OCI-LY7 (cell line): ENCODE measurements at regions not wholly inside any gene's neighbourhood (a gene's known extent, or its start where the extent isn't known, plus 50 kb on each side); places are given as distances from the start of the nearest gene placed in this dataset.

Experiments used
- CTCF ChIP-seq: fragments of 200-600 bp; sonication (generic); conservative IDR thresholded peaks from 2 replicates; pipeline ENCODE4 v1.5.1; 2014; ENCODE audit warnings: mild to moderate bottlenecking, antibody characterized with exemption, low read length, moderate library complexity, mixed read lengths
- EZH2phosphoT487 ChIP-seq: fragments of 200-600 bp; sonication (generic); IDR thresholded peaks from 2 replicates; pipeline ENCODE4 v1.6.1; 2018; ENCODE audit warnings: low read depth, borderline replicate concordance, mild to moderate bottlenecking, mixed run types, antibody characterized with exemption, low read length, moderate library complexity, mixed read lengths

GRCh38 chr6:165167861-165168260 lies 141.5 kb downstream of the C6orf118 start:
- TF ChIP-seq CTCF (no peak), EZH2phosphoT487 (no peak)
